ENCODE measurements at regions not wholly inside any gene's neighbourhood (a gene's known extent, or its start where the extent isn't known, plus 50 kb on each side); places are given as distances from the start of the nearest gene placed in this dataset.

DNA sequence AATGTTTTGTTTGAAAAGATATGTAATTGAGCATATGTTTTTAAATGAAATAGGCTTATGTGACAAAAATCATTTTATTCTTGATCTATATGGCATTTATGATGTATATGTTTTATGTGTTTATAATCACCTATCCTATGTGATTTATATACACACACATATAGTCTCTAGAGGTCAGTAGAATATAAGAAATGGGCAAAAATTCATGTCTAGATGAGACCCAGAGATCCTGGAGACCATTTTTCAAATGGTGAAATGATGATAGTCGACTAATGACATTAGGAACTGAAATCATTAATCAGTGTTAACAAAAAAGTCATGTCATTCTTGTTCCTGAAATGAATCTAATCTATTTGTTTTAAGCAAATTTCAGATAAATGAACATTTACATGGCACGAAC lies 709.2 kb upstream of the WWC1 start:
- Histone ChIP-seq H3K4me2 (ENCODE audit: low read depth, low read length, poor library complexity, severe bottlenecking) (no peak overlapping the region), H3K9ac (ENCODE audit: low read length) (no peak overlapping the region), H3F3A (ENCODE audit: insufficient read depth) (no peaks in the 10 kb centered on the region), H4K20me1 (ENCODE audit: low read depth, low read length) (no peaks in the 10 kb centered on the region), H3K27me3 (ENCODE audit: low read length) (0 out of 2 replicates have a peak, but pooled peaks cover 3% of the 10 kb centered on the region), H3K27ac (ENCODE audit: low read depth, low read length) (no peak overlapping the region), H2AFZ (ENCODE audit: low read depth, low read length, severe bottlenecking) (no peak overlapping the region), H3K9me2 (replicated peaks; ENCODE audit: insufficient read depth, low read length) (no peaks in the 10 kb centered on the region), H3K79me2 (ENCODE audit: insufficient read depth, low read length) (no peaks in the 10 kb centered on the region), H3K4me3 (ENCODE audit: insufficient read depth, low read length, poor library complexity, severe bottlenecking) (no peak overlapping the region), H3K9me3 (ENCODE audit: insufficient read depth, low read length) (no peaks in the 10 kb centered on the region), H3K36me3 (ENCODE audit: low read length) (no peaks in the 10 kb centered on the region)
- TF ChIP-seq EZH2phosphoT487 (conservative IDR thresholded peaks at IDR 0.05; ENCODE audit: low read length) = no peak
- TF ChIP-seq, protein P1, sequence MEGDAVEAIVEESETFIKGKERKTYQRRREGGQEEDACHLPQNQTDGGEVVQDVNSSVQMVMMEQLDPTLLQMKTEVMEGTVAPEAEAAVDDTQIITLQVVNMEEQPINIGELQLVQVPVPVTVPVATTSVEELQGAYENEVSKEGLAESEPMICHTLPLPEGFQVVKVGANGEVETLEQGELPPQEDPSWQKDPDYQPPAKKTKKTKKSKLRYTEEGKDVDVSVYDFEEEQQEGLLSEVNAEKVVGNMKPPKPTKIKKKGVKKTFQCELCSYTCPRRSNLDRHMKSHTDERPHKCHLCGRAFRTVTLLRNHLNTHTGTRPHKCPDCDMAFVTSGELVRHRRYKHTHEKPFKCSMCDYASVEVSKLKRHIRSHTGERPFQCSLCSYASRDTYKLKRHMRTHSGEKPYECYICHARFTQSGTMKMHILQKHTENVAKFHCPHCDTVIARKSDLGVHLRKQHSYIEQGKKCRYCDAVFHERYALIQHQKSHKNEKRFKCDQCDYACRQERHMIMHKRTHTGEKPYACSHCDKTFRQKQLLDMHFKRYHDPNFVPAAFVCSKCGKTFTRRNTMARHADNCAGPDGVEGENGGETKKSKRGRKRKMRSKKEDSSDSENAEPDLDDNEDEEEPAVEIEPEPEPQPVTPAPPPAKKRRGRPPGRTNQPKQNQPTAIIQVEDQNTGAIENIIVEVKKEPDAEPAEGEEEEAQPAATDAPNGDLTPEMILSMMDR (IDR thresholded peaks at IDR 0.05; ENCODE audit: insufficient read depth, low read length, poor library complexity, severe bottlenecking) = no peak

GRCh38 chr5:167582886-167583285 lies 708.6 kb upstream of the WWC1 start:
- TF ChIP-seq EZH2phosphoT487 (conservative IDR thresholded peaks at IDR 0.05; ENCODE audit: low read length) = no peak
- TF ChIP-seq, protein P1 (IDR thresholded peaks at IDR 0.05; ENCODE audit: insufficient read depth, low read length, poor library complexity, severe bottlenecking) = no peak
- Histone ChIP-seq H3K27ac (ENCODE audit: low read depth, low read length) (no peak overlapping the region), H3K9me2 (replicated peaks; ENCODE audit: insufficient read depth, low read length) (no peaks in the 10 kb centered on the region), H3K79me2 (ENCODE audit: insufficient read depth, low read length) (no peaks in the 10 kb centered on the region), H3F3A (ENCODE audit: insufficient read depth) (no peaks in the 10 kb centered on the region), H3K36me3 (ENCODE audit: low read length) (no peaks in the 10 kb centered on the region), H3K9ac (ENCODE audit: low read length) (no peak overlapping the region), H2AFZ (ENCODE audit: low read depth, low read length, severe bottlenecking) (no peak overlapping the region), H3K9me3 (ENCODE audit: insufficient read depth, low read length) (no peaks in the 10 kb centered on the region), H3K4me2 (ENCODE audit: low read depth, low read length, poor library complexity, severe bottlenecking) (no peak overlapping the region), H3K4me3 (ENCODE audit: insufficient read depth, low read length, poor library complexity, severe bottlenecking) (no peak overlapping the region), H3K27me3 (ENCODE audit: low read length) (0 out of 2 replicates have a peak, but pooled peaks cover 3% of the 10 kb centered on the region), H4K20me1 (ENCODE audit: low read depth, low read length) (no peaks in the 10 kb centered on the region)

DNA sequence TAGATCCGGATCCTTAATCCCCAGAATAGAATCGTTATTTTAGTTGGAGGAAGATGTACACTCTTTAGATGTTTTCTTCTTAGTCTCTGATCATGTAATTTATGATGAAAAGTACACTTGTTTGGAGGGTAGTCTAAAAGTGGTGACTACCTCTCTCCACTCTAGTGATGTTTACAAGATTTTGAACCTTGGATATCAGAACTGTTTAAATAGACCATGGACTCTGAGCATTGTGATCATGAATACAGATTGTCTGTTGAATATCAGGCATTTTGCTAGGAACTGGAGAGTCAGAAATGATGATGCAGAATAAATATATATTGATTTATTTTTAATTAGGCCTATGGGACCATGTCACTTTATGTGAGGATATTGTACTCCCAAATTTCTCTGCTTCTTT lies 706.3 kb upstream of the WWC1 start:
- Histone ChIP-seq H3K36me3 (ENCODE audit: low read length) (no peaks in the 10 kb centered on the region), H3K27ac (ENCODE audit: low read depth, low read length) (no peak overlapping the region), H3K9me3 (ENCODE audit: insufficient read depth, low read length) (no peaks in the 10 kb centered on the region), H3K79me2 (ENCODE audit: insufficient read depth, low read length) (no peaks in the 10 kb centered on the region), H3K4me3 (ENCODE audit: insufficient read depth, low read length, poor library complexity, severe bottlenecking) (no peak overlapping the region), H3K4me2 (ENCODE audit: low read depth, low read length, poor library complexity, severe bottlenecking) (no peak overlapping the region), H3K27me3 (ENCODE audit: low read length) (0 out of 2 replicates have a peak, but pooled peaks cover 2% of the 10 kb centered on the region), H2AFZ (ENCODE audit: low read depth, low read length, severe bottlenecking) (no peak overlapping the region), H4K20me1 (ENCODE audit: low read depth, low read length) (no peaks in the 10 kb centered on the region), H3K9ac (ENCODE audit: low read length) (no peak overlapping the region), H3F3A (ENCODE audit: insufficient read depth) (no peaks in the 10 kb centered on the region), H3K9me2 (replicated peaks; ENCODE audit: insufficient read depth, low read length) (no peaks in the 10 kb centered on the region)
- TF ChIP-seq, protein P1 (IDR thresholded peaks at IDR 0.05; ENCODE audit: insufficient read depth, low read length, poor library complexity, severe bottlenecking) = no peak
- TF ChIP-seq EZH2phosphoT487 (conservative IDR thresholded peaks at IDR 0.05; ENCODE audit: low read length) = no peak

Data from SU-DHL-6 (cell line).